Neural crest cell (in vitro differentiated cells): ENCODE measurements at regions not wholly inside any gene's neighbourhood (a gene's known extent, or its start where the extent isn't known, plus 50 kb on each side); places are given as distances from the start of the nearest gene placed in this dataset.
"Not testable (repeated sequence)": the region's sequence is repeated elsewhere in the genome, so short reads cannot be mapped to it uniquely, and the experiment has no call there.

Experiments used
- DNase-seq: peaks from one replicate; pipeline ENCODE4 v3.0.0; 2021; ENCODE audit warnings: low read depth, mixed read lengths, low spot score
- H3K27ac Mint-ChIP-seq: one replicate; pipeline ENCODE4 v1.8.0; 2021; ENCODE audit warnings: mild to moderate bottlenecking, mixed read lengths; ENCODE audit not compliant: unreplicated experiment
- H3K27me3 Mint-ChIP-seq: 2 replicates; pipeline ENCODE4 v1.8.0; 2021; ENCODE audit warnings: low read depth, mild to moderate bottlenecking, mixed read lengths
- H3K36me3 Mint-ChIP-seq: 2 replicates; pipeline ENCODE4 v1.8.0; 2021; ENCODE audit warnings: low read depth, mild to moderate bottlenecking, mixed read lengths
- H3K4me1 Mint-ChIP-seq: 2 replicates; pipeline ENCODE4 v1.8.0; 2021; ENCODE audit warnings: mixed read lengths
- H3K4me3 Mint-ChIP-seq: one replicate; pipeline ENCODE4 v1.8.0; 2021; ENCODE audit warnings: mild to moderate bottlenecking, mixed read lengths
- H3K9me3 Mint-ChIP-seq: 2 replicates; pipeline ENCODE4 v1.8.0; 2021; ENCODE audit warnings: mixed read lengths
- CTCF ChIP-seq: fragments of 200-600 bp; sonication (generic); conservative IDR thresholded peaks from 2 replicates; pipeline ENCODE4 v1.5.0; 2021; ENCODE audit warnings: antibody characterized with exemption, mild to moderate bottlenecking

- H3K36me3 Mint-ChIP-seq, result no peaks in the 10 kb centered on the region
- H3K4me3 Mint-ChIP-seq, result no peak overlapping the region
- no peaks in the 10 kb centered on the region for H3K27me3 Mint-ChIP-seq
- no peaks in the 10 kb centered on the region for H3K9me3 Mint-ChIP-seq
- TF ChIP-seq CTCF, result no peak
- DNase-seq, result no peak
- H3K4me1 Mint-ChIP-seq, result no peaks in the 10 kb centered on the region
- H3K27ac Mint-ChIP-seq, result no peak overlapping the region
These were observed 575.4 kb upstream of the GOLIM4 start for GRCh38 chr3:168671091-168671490.

- not testable (repeated sequence) for H3K4me1 Mint-ChIP-seq, H3K4me3 Mint-ChIP-seq, H3K27ac Mint-ChIP-seq, DNase-seq, H3K27me3 Mint-ChIP-seq, H3K9me3 Mint-ChIP-seq, H3K36me3 Mint-ChIP-seq
These were observed 565.3 kb upstream of the GOLIM4 start for GRCh38 chr3:168660879-168661657.

- peaks cover 4% of the 10 kb centered on the region for H3K9me3 Mint-ChIP-seq
- H3K27me3 Mint-ChIP-seq, result no peaks in the 10 kb centered on the region
- no peaks in the 10 kb centered on the region for H3K4me1 Mint-ChIP-seq
- no peak for TF ChIP-seq CTCF
- no peak overlapping the region for H3K4me3 Mint-ChIP-seq
- no peak overlapping the region for H3K27ac Mint-ChIP-seq
- H3K36me3 Mint-ChIP-seq, result peaks cover 5% of the 10 kb centered on the region
- DNase-seq, result no peak
These were observed 563.3 kb upstream of the GOLIM4 start for GRCh38 chr3:168659015-168659414.

GRCh38 chr3:168655611-168656010, 559.9 kb upstream of the GOLIM4 start:
- H3K4me3 Mint-ChIP-seq, result no peak overlapping the region
- H3K36me3 Mint-ChIP-seq, result no peaks in the 10 kb centered on the region
- no peak overlapping the region for H3K27ac Mint-ChIP-seq
- TF ChIP-seq CTCF, result no peak
- H3K4me1 Mint-ChIP-seq, result peaks cover 4% of the 10 kb centered on the region
- H3K27me3 Mint-ChIP-seq, result no peaks in the 10 kb centered on the region
- DNase-seq, result no peak
- peaks cover 4% of the 10 kb centered on the region for H3K9me3 Mint-ChIP-seq

- peaks cover 4% of the 10 kb centered on the region for H3K9me3 Mint-ChIP-seq
- no peak for DNase-seq
These were observed 559.0 kb upstream of the GOLIM4 start for GRCh38 chr3:168654700-168655099.

More at GRCh38 chr3:168654700-168655099, 559.0 kb upstream of the GOLIM4 start:
- H3K36me3 Mint-ChIP-seq, result no peaks in the 10 kb centered on the region
- no peaks in the 10 kb centered on the region for H3K27me3 Mint-ChIP-seq
- no peak overlapping the region for H3K4me3 Mint-ChIP-seq
- no peak overlapping the region for H3K27ac Mint-ChIP-seq
- peaks cover 4% of the 10 kb centered on the region for H3K4me1 Mint-ChIP-seq
- no peak for TF ChIP-seq CTCF
